Lower leg skin (tissue), 3 donors: ENCODE measurements at regions not wholly inside any gene's neighbourhood (a gene's known extent, or its start where the extent isn't known, plus 50 kb on each side); places are given as distances from the start of the nearest gene placed in this dataset.

ENCODE experiments used
- POLR2A ChIP-seq, 2 donors: fragments of 450-650 bp; IDR thresholded peaks; one replicate each; pipeline ENCODE4 v1.6.1; 2016 to 2017; ENCODE audit warnings: antibody characterized with exemption in 2 of 2, mild to moderate bottlenecking in 1 of 2, moderate library complexity in 1 of 2
- TF ChIP-seq, protein P1 (sequence below), 3 donors: fragments of 450-650 bp; IDR thresholded peaks; one replicate each; pipeline ENCODE4 v1.5.1; 2016; ENCODE audit warnings: antibody characterized with exemption in 3 of 3, mild to moderate bottlenecking in 3 of 3, moderate library complexity in 2 of 3

DNA sequence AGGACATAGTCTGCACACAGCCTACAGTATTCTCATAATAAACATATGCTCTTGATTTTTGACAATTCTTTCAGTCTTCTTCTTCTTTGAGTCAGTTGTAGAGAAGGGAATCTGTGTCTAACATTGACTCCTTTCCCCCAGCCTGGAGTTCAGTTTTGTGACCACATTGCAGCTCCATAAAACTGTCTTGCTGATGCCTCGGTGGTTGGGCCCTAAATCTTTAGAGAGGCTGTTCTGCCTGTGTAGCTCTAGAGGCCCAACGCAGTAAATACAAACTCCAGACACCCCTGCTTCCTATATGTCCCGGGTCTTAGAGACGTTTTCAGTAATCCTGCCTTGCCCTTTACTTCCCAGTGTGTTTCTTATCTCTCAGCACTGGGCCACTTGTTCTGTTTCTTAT lies 639.5 kb upstream of the AADAT start:
- TF ChIP-seq, protein P1, sequence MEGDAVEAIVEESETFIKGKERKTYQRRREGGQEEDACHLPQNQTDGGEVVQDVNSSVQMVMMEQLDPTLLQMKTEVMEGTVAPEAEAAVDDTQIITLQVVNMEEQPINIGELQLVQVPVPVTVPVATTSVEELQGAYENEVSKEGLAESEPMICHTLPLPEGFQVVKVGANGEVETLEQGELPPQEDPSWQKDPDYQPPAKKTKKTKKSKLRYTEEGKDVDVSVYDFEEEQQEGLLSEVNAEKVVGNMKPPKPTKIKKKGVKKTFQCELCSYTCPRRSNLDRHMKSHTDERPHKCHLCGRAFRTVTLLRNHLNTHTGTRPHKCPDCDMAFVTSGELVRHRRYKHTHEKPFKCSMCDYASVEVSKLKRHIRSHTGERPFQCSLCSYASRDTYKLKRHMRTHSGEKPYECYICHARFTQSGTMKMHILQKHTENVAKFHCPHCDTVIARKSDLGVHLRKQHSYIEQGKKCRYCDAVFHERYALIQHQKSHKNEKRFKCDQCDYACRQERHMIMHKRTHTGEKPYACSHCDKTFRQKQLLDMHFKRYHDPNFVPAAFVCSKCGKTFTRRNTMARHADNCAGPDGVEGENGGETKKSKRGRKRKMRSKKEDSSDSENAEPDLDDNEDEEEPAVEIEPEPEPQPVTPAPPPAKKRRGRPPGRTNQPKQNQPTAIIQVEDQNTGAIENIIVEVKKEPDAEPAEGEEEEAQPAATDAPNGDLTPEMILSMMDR (IDR thresholded peaks at IDR 0.05): no peak
- TF ChIP-seq POLR2A (IDR thresholded peaks at IDR 0.05): no peak
